Astrocyte (in vitro differentiated cells and primary cell): ENCODE measurements at regions not wholly inside any gene's neighbourhood (a gene's known extent, or its start where the extent isn't known, plus 50 kb on each side); places are given as distances from the start of the nearest gene placed in this dataset.

ENCODE experiments used
- EZH2 ChIP-seq: IDR thresholded peaks from 2 replicates; pipeline ENCODE4 v1.6.1; 2012; ENCODE audit warnings: mild to moderate bottlenecking, low read length, inconsistent platforms; ENCODE audit not compliant: insufficient read depth
- TF ChIP-seq, protein P1 (sequence below): IDR thresholded peaks from 2 replicates; pipeline ENCODE4 v1.5.1; 2011; ENCODE audit warnings: low read depth, mild to moderate bottlenecking, inconsistent platforms, low read length, moderate library complexity; ENCODE audit not compliant: insufficient read depth

DNA sequence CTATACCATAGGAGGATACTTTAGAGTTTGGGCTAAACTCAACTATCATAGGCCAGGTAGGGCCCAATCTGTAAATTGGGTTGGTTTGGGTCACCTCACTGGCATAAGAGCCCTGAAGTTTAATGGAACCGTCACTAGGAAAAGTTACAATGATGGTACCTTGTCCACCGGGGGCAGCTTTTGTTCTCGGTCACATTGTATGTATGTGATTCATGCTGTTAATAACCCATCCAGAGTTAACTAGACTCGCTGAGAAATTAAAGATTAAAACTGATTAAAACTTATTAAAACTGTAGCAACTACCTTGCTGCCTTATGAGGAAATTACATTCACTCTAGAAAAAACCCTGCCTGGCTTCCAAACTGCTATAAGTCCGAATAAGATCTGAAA is 145.0 kb upstream of the TMCO5A start:
- TF ChIP-seq, protein P1, sequence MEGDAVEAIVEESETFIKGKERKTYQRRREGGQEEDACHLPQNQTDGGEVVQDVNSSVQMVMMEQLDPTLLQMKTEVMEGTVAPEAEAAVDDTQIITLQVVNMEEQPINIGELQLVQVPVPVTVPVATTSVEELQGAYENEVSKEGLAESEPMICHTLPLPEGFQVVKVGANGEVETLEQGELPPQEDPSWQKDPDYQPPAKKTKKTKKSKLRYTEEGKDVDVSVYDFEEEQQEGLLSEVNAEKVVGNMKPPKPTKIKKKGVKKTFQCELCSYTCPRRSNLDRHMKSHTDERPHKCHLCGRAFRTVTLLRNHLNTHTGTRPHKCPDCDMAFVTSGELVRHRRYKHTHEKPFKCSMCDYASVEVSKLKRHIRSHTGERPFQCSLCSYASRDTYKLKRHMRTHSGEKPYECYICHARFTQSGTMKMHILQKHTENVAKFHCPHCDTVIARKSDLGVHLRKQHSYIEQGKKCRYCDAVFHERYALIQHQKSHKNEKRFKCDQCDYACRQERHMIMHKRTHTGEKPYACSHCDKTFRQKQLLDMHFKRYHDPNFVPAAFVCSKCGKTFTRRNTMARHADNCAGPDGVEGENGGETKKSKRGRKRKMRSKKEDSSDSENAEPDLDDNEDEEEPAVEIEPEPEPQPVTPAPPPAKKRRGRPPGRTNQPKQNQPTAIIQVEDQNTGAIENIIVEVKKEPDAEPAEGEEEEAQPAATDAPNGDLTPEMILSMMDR = no peak
- no peak for TF ChIP-seq EZH2
